ENCODE measurements at regions not wholly inside any gene's neighbourhood (a gene's known extent, or its start where the extent isn't known, plus 50 kb on each side); places are given as distances from the start of the nearest gene placed in this dataset.
"Not testable (repeated sequence)": the region's sequence is repeated elsewhere in the genome, so short reads cannot be mapped to it uniquely, and the experiment has no call there.

DNA sequence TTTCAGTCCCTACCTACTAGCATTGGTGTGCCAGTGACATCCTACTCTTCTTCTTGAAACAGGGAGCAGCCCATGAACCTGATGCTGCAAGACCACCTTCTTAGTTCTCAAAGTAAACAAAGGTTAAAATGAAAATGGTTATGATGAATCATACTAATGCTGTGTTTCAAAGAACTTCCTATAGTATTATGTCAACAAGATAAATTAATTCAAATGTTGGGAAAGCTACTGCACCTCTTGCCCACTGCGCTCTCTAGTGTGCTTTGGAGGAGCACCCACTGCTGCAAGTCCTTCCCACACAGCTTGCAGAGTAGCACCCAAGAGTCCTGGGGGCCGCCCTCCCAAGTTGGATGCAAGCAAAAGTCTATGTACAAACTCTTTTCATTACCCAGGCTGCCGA is 81.1 kb downstream of the CD200R1L start:
- DNase-seq, result no peak

DNA sequence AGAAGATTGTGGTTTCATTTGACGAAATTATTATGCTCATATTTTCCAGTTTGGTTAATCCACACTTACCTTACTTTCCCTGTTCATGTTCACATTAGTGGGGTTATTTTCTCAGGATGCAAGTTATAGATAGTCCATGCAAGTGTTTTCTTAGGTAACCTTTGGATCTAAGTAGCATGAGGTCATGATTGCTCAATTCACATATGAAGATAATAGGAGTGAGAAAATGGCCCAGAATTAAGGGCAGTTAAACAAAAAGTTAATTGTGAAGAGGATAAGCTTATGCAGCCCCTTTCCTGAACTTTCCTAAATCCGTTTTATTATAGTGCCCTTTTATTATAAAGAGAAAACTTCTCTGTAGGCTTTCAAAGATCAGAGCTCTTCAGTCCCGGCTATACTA is 83.4 kb downstream of the CD200R1L start:
- DNase-seq, result no peak

DNA sequence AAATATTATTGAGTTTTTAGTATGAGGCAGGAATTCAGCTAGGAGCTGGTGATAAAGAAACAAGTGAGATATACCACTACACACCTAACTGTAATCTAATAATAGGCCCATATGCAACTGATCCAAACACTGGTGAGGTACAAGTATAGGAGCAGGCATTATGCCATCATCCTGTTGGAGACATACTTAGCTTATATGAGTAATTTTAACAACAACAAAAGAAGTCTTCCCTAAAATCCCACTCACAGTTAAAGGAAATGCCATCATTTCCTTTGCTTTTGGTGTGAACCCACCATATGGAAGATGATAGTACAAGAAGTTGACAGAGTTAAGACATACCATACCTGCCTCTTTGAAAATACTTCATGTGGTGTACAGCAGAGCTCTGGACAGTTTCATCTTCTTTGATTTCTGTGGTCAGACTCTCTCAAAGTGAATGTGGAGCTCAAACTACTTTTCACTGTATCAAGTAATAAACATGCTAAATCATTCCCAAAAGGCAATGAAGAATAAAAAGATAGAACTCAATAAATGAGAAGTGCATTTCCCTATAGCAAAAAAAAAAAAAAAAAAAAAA is 85.5 kb downstream of the CD200R1L start:
- DNase-seq, result no peak

DNA sequence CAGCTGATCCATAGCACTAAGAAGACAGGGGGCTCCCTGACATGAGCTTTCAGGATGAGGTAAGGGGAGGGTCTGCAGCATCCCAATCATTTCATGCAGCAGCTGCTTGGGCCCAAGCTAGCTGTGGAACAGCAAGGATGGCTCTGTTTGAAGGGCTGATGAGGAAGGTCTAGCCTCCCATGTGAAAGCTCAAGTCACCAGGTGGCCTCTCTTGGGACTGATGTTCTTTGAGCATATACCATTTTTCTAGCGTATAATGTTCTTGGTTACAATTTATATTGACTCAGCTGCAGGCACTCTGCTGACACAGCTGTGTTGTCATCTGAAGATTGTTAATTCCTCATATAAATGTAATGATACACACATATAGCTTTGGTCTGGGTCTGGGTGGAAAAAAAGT is 87.0 kb downstream of the CD200R1L start:
- no peak for DNase-seq

DNA sequence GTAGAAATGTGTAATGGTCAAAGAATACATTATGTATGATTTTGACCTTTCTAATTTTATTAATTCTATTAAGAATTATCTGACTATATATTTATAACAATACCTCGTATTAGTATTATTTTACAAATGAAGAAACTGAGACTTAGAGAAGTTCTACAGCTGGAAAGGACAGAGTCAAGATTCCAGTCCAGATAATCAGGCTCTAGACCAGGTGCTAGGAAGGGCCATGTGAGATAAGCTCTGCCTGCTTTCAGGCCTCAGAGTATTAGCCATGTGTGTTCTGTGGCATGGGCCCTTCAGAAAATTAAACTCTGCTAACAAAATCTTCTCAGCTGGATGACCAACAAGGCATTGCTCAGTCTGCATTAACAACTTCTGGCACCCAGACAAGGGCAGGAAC is 87.5 kb downstream of the CD200R1L start:
- no peak for DNase-seq

DNA sequence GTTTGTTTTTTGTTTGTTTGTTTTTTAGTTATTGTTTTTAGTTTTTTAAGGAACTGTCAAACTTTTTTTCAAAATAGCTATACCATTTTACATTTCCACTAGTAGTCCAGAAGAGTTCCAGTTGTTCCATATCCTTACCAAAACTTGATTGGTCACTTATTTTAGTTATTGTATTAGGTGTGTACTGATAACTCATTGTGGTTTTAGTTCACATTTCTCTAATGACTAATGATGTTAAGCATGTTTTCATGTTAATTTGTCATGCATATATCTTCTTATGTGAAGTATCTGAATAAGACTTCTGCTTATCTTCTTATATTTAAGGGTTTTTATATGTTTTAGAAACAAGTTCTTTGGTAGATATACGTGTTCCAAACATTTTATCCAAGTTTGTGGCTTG is 89.5 kb downstream of the CD200R1L start:
- no peak for DNase-seq

DNA sequence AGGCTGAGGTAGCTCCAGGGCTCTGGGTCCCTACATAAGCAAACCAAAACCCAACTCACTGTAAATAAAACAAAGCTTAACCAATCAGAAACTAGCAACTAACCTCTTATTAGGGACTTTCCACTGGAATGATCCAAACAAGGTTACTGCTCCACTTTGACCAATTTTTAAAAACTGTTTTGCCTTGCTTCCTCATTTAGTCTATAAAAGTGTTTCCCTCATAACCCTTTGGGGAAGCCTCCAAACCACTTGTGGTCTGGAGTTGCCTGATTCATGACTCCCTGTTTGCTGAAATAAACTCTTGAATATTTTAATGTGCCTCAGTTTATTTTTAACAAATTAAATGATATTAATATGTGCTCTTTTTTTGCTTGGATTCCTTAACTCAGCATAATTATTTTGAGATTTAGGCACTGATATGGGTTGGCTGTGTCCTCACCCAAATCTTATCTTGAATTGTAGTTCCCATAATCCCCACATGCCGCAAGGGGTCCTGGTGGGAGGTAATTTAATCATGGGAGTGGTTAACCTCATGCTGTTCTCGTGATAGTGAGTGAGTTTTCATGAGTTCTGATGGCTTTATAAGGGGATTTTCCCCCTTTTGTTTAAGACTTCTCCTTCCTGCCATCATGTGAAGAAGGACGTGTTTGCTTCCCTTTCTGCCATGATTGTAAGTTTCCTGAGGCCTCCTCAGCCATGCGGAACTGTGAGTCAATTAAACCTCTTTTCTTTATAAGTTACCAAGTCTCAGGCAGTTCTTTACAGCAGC is 90.6 kb downstream of the CD200R1L start:
- no peak for DNase-seq

DNA sequence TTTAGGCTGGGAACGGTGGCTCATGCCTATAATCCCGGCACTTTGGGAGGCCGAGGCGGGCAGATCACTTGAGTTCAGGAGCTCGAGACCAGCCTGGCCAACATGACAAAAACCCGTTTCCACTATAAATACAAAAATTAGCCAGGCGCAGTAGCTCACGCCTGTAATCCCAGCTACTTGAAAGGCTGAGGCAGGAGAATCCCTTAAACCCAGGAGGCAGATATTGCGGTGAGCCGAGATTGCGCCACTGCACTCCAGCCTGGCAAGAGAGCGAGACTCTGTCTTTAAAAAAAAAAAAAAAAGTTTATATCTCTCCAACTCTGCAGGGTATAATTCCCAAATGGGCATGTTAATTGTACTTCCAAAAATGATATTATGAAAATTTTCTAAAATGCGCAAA is 91.6 kb downstream of the CD200R1L start:
- not testable (repeated sequence) for DNase-seq

DNA sequence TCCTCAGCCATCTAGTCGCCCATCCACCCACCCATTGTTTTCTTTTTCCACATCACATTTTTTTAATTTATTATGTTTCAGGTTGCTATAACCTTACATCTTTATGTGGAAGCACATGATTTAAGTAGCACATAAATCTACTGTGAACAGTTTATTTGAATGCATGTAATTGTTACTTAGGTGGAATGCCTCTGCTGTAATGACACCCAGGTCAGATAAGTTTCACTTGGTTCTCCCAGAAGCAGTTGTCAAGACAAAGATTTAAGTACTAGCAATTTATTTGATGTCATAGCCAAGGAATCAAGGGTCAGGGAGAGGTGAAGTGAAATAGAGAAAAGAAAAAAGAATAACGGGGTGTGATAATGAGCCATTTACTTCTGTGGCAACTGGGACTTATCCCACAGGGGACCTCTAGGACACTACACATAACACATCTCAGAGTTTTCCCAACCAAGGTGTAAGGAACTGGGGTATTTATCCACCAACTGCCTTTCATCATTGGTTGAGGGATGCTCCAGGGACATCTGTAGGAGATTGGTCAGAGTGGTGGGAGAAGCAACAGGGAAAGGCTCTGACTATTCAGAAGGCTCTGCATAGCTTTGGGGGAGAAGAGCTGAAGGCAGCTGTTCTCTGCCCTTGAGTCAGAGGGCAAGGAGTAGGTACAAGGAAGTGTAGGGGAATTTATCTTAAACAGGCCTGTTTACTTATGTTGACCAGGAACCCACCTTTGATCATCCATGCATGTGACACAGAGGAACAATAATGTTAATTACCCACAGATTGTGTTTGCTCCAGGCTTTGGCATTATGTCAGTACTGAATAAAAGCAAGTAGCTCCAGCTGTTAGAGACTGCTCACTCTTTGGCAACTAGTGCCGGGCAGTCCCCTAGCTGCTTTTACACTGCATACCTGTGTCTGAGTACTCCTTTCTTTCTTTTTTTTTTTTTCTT is 94.8 kb downstream of the CD200R1L start:
- DNase-seq, result no peak

DNA sequence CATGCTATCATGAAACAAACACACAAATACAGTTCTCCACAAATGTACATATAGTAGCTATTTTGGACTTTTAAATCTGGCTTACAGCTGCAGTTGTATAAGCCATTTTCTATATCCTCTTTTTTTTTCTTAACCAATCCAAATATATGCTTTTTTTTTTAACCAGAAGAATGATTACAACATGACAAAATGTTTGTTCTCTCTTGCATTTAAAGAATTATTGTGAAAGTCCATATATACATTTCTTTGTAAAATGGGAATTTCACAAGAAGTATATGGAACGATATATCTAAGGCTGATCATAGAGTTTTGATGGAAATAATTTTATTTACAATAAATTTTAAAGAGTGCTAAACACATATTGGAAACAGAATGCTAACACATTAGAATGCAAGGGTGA is 95.6 kb downstream of the CD200R1L start:
- DNase-seq, result no peak

DNA sequence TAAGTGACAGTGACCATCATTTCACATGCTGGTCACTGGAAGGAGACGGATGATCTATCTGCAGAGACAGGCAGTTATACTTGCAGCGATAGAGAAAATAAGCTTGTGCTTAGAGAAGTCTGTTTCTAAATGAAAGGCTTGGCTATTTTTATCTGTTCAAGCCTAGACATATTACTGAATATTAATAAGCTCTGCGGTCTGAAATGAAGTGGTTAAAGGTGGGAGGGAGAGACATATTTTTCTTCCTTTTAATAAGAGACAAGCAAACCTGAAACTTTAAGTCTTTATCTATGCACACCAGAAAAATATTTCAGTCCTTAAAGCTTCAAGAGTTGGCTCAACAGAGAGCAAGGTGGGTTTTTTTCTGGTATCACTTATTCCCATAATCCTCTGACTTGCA is 99.0 kb downstream of the CD200R1L start:
- DNase-seq, result no peak

DNA sequence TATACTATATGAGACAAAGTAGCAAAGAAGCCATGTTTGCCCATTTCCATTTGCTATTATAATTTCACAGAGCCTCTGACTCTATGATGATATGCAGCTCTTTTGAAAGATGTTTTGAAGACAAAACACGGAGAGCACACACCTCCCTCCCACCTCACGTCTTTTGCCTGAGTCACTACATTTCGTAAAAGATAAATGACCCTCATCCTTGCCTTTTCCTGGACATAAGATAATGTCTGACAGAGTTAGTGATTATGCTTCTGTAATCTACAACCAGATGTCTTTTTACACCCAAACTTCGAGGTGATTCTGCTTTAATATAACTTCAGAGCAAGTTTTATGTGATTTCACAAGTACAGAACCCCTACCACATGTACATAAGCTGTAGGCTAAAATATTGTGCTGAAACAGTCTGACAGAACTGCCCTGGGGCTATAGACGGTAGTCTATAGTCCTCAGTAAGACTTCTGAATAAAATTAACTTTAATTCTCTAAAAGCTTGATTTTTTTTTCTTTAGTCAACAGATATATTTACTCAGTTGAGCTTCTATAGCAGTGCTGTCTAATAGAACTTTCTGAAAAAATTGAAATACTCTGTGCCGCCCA is 99.9 kb downstream of the CD200R1L start:
- DNase-seq, result no peak

DNA sequence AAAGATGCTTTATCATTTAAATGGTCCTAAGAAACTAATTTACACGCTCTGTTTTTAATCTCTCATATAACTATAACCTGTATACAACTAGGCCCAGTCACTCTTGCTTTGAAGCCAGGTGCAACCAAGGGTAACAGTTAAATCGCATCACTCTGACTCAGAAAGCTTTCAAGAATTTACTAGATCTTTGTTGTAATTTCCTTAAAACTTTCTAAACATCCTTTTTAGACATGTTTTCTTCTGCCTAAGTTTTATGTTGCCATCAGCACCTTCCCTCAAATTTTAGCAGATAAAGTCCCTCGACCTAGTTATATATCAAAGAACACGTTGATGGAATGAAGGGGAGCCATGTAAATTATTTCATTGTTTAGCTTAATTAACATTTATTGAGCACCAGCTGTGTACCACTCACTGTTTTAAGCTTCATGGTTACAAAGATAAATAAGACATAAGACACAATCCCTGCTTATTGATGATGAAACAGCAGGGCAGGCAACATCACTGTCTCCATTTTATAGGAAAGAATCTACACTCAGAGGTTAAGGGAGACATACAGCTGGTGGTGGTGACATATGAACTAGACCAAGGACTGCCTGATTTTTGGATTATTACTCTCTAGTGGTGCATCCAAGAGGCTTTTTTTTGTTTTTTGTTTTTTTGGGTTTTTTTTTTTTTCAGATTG is 101.0 kb downstream of the CD200R1L start:
- peak; percentile 32 for DNase-seq

DNA sequence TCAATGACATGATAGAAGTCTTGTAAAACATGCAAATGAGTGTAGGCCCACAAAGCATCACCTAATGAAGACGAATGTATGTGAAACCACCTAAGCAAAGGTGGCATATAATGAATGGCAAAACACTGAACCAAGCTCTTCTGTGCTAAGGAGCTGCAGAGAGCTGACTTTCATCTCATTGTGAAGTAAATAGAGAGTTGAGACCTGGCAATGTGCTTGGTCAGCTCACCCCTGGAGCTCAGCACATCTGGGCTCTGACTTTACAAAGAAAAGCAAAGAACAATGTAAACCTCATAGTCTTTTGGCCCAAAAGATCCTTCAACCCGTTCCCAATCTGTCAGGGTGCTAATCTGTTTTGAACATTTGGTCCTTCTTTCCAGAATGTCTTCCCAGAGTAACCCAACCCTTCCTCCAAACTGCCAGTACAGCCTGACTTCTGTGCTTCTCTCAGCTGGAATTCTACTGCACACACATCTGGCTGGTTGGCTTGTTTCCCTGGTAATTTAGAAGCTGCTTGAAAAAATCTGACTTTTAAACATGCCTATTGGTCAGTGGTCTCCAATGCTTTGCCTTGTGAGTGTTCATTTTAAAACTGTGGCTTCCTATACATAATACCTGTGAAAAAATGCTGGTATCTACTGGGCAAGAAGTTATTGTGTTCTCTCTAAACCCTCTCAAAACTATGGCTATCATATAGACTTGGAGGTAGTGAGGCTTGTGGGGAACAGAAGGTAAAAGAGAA is 101.7 kb downstream of the CD200R1L start:
- no peak for DNase-seq

DNA sequence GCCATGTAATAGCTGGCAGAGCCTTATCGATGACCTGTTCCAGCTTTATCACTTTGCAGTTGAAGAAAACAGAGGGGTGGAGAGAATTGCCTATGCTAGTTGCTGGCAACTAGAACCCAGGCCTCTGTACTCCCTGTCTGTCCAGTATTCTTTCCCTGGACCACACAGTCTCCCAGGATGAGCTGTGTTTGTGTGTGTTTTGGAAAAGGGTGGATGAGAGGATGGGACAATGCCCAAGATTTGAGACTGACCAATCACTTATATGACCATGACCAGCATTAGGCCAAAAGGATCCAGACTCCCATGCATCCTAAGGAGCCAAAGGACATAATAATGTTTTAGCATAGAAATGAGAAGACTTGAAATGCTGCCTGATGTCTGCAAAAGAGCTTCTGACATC is 102.6 kb downstream of the CD200R1L start:
- no peak for DNase-seq

DNA sequence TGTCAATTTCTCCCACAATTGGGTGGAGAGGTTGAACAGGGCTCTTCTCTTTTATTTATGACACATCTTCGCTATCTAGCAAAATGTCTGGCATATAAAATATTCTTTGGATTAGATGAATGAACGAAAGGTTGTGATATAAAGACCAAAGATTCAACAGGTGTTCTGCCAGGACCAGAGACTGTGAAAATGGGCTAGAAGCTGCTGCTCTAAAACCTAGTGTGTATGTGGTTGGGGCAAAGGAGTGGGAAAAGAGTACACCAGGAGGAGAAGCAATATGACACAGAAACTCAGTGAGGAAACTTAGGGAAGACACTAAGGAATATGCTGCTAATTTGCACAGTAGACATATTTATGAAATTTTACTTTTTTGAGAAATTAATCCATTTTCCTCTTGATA is 102.0 kb upstream of the CCDC80 start:
- no peak for DNase-seq

DNA sequence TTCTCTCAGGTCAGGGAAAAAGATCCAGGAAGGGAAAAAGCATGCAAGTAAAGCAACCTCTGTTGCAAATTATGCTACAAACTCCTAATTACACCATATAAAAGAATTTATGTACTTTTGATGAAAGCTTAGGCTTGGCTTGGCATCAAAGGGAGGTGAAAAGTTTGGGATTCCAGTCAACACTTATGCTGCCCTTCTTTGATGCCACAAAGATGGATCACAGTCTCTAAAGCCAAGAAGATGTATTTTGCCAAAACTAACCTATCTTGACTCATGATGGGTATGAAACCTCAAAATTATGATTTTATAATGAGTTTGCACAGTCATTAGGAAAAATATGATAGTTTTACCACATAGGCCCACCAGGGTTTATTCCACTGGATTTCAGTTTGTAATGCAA is 101.0 kb upstream of the CCDC80 start:
- no peak for DNase-seq

DNA sequence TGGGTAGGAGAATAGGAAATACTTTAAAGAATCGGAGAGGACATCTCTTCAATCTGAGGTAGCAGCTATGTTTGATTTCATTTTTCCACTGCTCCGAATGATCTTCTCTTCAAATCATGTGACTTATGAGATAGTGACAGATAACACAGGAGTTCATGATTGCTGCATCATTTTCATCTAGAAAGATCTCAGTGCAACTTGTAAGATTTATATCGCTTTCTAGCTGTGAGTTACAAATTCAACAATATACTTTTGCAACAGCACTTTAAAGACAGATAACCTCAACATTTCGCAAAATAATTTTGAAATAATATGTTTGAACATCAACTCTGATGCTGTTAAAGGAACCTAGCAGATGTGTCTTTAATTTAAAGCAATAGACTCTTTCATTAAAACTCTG is 99.9 kb upstream of the CCDC80 start:
- no peak for DNase-seq

DNA sequence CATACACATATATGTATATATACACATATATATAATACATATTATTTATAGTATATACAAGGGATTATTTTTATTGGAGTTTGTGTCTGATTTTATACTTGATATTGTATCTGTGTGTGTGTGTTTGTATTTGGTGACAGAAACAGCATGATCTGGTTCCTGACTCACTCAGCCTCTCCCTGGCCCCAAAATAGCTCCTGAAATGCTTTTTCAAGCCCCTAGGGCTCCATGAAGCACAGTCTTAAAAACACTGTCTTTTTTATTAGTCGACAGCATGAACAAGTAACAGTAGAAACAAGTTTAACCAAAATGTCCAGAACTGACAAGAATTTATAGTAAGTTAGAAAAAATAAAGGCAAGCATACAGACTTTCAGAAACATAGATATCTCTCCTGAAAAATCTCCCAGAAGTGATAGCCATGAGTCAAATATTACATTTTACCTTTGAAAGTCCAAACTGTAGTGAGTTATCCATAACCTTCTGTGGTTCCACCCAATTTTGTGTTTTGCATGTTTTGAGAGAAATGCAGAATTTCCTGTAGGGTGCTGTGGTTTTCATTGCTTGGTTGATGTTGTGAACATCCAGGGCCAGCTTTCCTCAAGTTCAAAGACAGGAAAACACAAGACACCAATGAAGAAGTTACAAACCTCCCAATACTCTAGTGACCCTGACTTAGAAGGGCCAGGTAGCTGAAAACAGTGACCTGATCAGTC is 98.5 kb upstream of the CCDC80 start:
- peak; percentile 23 for DNase-seq

DNA sequence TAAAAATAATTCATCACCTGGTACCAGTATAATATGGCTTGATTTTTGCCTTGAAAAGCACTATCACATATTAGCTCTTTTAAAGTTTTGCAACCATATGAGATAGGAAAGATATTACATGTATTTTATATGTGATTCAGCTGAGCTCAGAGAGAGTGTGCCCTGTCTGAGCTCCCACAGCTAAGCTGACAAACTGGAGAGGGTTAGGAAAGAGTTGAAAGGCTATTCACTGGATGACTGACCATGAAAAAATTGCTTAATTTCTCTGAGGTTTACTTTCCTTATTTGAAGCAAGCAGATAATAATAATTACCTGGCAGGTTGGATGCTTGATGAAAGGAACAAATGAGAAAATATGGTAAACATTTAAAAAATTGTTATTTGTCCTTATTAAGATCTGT is 97.4 kb upstream of the CCDC80 start:
- no peak for DNase-seq

DNA sequence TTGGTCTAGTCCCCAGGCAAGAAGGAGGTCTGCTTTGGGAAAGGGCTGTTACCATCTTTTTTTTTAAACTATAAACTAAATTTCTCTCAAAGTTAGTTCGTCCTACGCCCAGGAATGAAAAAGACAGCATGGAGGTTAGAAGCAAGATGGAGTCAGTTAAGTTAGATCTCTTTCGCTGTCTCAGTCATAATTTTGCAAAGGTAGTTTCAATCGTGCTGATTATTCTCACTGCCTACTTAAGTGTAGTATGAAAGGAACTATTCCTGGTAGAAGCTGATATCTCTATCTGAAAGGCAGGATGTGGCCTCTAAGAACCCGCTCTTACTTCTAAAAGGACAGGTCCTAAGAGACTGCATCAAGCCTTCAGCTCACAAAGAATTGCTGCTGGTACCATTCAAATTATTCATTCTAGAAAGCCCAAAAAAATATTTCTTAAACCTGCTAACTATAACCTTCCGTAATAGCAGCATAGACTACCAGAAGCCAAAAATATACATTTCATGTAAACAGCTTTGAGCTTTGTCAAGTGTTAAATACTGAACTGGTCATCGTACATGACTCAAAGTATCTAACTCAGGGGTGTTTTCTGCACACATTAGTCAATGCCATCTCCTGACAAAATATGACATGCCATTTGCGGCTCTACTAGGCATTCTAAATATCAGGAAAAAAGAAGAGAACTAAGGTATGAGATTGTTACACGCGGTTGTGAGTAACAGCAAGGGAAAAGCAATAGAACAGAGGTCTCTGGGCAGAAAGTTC is 96.0 kb upstream of the CCDC80 start:
- peak; percentile 34 for DNase-seq
